H1 (cell line): ENCODE measurements at regions not wholly inside any gene's neighbourhood (a gene's known extent, or its start where the extent isn't known, plus 50 kb on each side); places are given as distances from the start of the nearest gene placed in this dataset.

ENCODE experiments used
- BACH1 ChIP-seq: IDR thresholded peaks from 2 replicates; pipeline ENCODE4 v1.6.1; 2012; ENCODE audit warnings: low read length, improper control_type of control experiment
- CEBPB ChIP-seq: IDR thresholded peaks from 2 replicates; pipeline ENCODE4 v1.6.1; 2012; ENCODE audit warnings: low read depth, low read length
- EZH2 ChIP-seq: fragments of 200-600 bp; sonication (generic); IDR thresholded peaks from 2 replicates; pipeline ENCODE4 v1.7.1; 2012; ENCODE audit warnings: low read depth, mild to moderate bottlenecking, moderate library complexity, low read length, inconsistent platforms; ENCODE audit not compliant: severe bottlenecking
- KDM5A ChIP-seq: fragments of 200-600 bp; IDR thresholded peaks from 2 replicates; pipeline ENCODE4 v1.7.1; 2012; ENCODE audit warnings: mild to moderate bottlenecking, low read length, inconsistent platforms, mixed read lengths
- RAD21 ChIP-seq, 2 experiments: IDR thresholded peaks in 1 of 2; conservative IDR thresholded peaks in 1 of 2; 2 replicates each; pipeline ENCODE4 v1.6.1; 2011; ENCODE audit warnings: low read depth in 2 of 2, low read length in 2 of 2, improper control_type of control experiment in 1 of 2, inconsistent platforms in 1 of 2, mild to moderate bottlenecking in 1 of 2, moderate library complexity in 1 of 2
- RFX5 ChIP-seq: IDR thresholded peaks from 2 replicates; pipeline ENCODE4 v1.6.1; 2011; ENCODE audit warnings: low read depth, low read length, improper control_type of control experiment, borderline replicate concordance
- TAF7 ChIP-seq: optimal IDR thresholded peaks from 2 replicates; pipeline ENCODE3; 2011; ENCODE audit warnings: low read depth, mild to moderate bottlenecking, inconsistent platforms, low read length, moderate library complexity, borderline replicate concordance
- TCF12 ChIP-seq: IDR thresholded peaks from 2 replicates; pipeline ENCODE4 v1.6.1; 2011; ENCODE audit warnings: low read depth, mild to moderate bottlenecking, low read length

- no peak for TF ChIP-seq KDM5A
- TF ChIP-seq TCF12 = no peak
- TF ChIP-seq BACH1 = no peak
- no peak for TF ChIP-seq EZH2
- TF ChIP-seq TAF7 = no peak
- TF ChIP-seq CEBPB = no peak
- no peak for TF ChIP-seq RFX5
- no peak for TF ChIP-seq RAD21 (IDR thresholded peaks at IDR 0.05 in 1 of 2, conservative IDR thresholded peaks at IDR 0.05 in 1 of 2; ENCODE audit: low read depth in 2 of 2, low read length in 2 of 2)
These were observed 2212.7 kb upstream of the PCDH20 start (continued) for GRCh38 chr13:63628310-63628709.
